HFFc6 (cell line): ENCODE measurements at regions not wholly inside any gene's neighbourhood (a gene's known extent, or its start where the extent isn't known, plus 50 kb on each side); places are given as distances from the start of the nearest gene placed in this dataset.

Experiments
- DNase-seq: peaks from one replicate; pipeline ENCODE4 v3.0.0-alpha.2; 2018
- H3K27ac Mint-ChIP-seq: 2 replicates; pipeline ENCODE4 v1.8.0; 2020; ENCODE audit warnings: mild to moderate bottlenecking, mixed read lengths
- H3K27me3 Mint-ChIP-seq: 2 replicates; pipeline ENCODE4 v1.8.0; 2021; ENCODE audit warnings: mild to moderate bottlenecking, moderate library complexity, mixed read lengths; ENCODE audit not compliant: insufficient read depth
- H3K36me3 Mint-ChIP-seq: 2 replicates; pipeline ENCODE4 v1.8.0; 2021; ENCODE audit warnings: low read depth, mixed read lengths
- H3K4me1 Mint-ChIP-seq: 2 replicates; pipeline ENCODE4 v1.8.0; 2020; ENCODE audit warnings: low read depth, mixed read lengths
- H3K4me3 Mint-ChIP-seq: 2 replicates; pipeline ENCODE4 v1.8.0; 2020; ENCODE audit warnings: mild to moderate bottlenecking, moderate library complexity, mixed read lengths
- H3K9me3 Mint-ChIP-seq: 2 replicates; pipeline ENCODE4 v1.8.0; 2020; ENCODE audit warnings: mild to moderate bottlenecking, mixed read lengths
- TF ChIP-seq, protein P1 (sequence below): fragments of 200-600 bp; sonication (generic); IDR thresholded peaks from 2 replicates; pipeline ENCODE4 v1.5.0; 2021; ENCODE audit warnings: antibody characterized with exemption, mild to moderate bottlenecking

DNA sequence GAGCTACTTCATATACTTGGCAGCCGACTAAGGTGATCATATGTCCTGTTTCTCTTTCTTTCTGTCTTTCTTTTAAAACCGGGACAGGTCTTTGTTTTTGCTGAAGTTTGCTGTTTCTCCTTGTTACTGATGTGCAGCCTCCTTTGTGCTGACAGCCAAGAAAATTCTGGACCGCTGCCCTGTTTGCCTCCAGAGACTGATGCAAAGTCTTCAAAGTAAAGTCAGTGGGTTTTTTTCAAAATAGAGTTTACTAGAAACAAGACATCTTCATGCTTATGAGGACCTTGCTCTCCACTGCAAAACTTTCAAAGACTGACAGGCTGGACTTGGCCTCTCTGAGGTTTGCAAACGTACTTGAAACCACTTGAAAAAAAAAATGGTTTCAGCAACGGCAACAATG, 510.5 kb upstream of the MAP3K7 start:
- TF ChIP-seq, protein P1, sequence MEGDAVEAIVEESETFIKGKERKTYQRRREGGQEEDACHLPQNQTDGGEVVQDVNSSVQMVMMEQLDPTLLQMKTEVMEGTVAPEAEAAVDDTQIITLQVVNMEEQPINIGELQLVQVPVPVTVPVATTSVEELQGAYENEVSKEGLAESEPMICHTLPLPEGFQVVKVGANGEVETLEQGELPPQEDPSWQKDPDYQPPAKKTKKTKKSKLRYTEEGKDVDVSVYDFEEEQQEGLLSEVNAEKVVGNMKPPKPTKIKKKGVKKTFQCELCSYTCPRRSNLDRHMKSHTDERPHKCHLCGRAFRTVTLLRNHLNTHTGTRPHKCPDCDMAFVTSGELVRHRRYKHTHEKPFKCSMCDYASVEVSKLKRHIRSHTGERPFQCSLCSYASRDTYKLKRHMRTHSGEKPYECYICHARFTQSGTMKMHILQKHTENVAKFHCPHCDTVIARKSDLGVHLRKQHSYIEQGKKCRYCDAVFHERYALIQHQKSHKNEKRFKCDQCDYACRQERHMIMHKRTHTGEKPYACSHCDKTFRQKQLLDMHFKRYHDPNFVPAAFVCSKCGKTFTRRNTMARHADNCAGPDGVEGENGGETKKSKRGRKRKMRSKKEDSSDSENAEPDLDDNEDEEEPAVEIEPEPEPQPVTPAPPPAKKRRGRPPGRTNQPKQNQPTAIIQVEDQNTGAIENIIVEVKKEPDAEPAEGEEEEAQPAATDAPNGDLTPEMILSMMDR: no peak
- H3K9me3 Mint-ChIP-seq: peaks cover 44% of the 10 kb centered on the region
- no peak for DNase-seq
- H3K27ac Mint-ChIP-seq: no peak overlapping the region
- no peaks in the 10 kb centered on the region for H3K4me1 Mint-ChIP-seq
- H3K27me3 Mint-ChIP-seq: peaks cover 2% of the 10 kb centered on the region
- H3K36me3 Mint-ChIP-seq: no peaks in the 10 kb centered on the region
- no peak overlapping the region for H3K4me3 Mint-ChIP-seq

DNA sequence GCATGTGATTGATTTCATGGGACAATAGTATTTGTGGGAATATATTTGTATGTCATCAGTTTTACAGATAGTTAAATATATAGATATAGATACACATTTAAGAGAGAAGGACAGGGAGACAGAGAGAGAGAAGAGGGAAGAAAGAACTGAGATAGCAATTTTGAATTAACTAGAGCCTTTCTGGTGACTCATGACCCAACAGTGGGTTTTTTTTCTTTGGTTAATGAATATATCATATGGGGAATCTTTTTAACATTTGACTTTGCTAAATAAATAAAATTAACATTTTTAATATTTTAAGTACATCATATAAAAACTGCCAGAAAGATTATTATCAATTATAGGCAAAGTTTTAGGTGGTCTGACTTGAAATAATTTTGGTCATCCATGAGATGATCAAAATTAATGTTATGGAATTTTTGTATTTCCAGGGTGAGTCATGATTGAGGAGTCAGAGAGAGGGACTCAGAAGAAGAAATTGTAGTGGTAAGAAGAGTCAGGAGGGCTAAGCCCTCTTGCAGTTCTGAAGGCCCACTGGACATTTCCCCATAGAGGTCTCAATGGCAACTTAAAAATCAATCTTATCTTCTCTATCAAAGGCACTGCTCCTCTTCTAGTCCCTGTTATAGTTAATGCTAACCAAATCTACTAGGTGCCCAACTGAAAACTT, 508.1 kb upstream of the MAP3K7 start:
- DNase-seq: no peak
- Mint-ChIP-seq H3K27ac (no peak overlapping the region), H3K4me1 (no peaks in the 10 kb centered on the region), H3K9me3 (peaks cover 52% of the 10 kb centered on the region), H3K4me3 (no peak overlapping the region), H3K36me3 (no peaks in the 10 kb centered on the region), H3K27me3 (peaks cover 2% of the 10 kb centered on the region)
- TF ChIP-seq, protein P1: no peak

DNA sequence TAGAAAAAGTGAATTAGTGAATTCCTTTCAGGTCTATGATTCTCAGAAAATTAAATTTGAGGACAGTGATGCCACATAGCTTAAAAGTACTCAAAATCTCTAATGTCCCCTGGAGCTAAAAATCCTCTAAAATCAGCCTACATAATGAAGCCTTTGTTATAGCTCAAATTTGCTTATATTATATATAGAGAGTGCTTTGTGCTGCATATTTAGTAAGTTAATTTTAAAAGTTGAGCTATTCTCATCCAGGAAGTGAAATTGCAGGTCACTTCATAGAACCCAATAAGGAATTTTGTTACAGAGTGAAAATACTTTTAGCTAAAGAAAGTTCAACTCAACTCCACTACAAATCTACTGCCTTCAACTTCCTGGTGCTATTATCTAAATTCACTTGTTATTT, 507.5 kb upstream of the MAP3K7 start:
- peaks cover 48% of the 10 kb centered on the region for H3K9me3 Mint-ChIP-seq

DNA sequence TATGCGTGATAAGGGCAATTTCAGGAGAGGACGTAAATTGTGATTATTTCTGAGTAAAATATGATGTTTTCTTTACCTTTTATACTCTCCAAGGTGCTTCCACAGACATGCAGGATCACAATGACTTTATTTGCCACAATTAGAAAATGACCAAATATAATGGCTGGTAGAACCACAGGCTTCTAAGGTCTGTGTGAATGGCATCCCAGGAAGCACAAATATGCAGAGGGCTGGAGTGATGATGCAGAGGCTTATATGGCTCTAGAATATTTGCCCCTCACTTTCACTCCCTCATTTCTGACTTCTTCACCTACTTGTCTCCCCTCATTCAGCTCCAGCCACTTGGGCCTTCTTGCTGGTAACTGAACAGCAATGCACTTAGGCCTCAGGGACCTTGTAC, 502.1 kb upstream of the MAP3K7 start:
- Mint-ChIP-seq H3K4me3 (no peak overlapping the region), H3K27me3 (no peaks in the 10 kb centered on the region; the same call in 1 of the 2 replicates)

More for the DNA sequence above, 507.5 kb upstream of the MAP3K7 start:
- DNase-seq: no peak
- H3K27me3 Mint-ChIP-seq: peaks cover under 1% of the 10 kb centered on the region
- H3K27ac Mint-ChIP-seq: no peak overlapping the region
- no peak overlapping the region for H3K4me3 Mint-ChIP-seq
- TF ChIP-seq, protein P1: no peak
- no peaks in the 10 kb centered on the region for H3K4me1 Mint-ChIP-seq
- H3K36me3 Mint-ChIP-seq: no peaks in the 10 kb centered on the region

DNA sequence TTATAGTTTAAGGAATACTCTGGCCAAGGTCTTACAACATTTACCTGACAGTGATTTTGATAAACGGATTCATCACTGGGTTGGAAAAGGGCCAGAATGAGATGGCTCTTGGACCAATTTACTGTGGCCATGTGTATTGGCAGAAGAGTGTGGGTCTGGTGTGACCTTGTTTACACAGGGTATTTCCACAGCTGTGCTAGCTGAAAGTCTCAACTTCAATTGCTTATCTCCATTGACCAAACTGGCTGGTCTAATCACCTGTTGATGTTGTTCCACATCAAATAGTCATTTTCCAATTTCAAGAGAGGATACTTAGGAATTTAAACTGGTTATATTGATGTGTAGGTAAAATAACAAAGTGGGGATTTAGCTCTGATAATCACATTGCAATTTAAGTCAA, 501.6 kb upstream of the MAP3K7 start:
- H3K9me3 Mint-ChIP-seq: peaks cover 17% of the 10 kb centered on the region
- no peak for DNase-seq
- H3K27ac Mint-ChIP-seq: no peak overlapping the region
- TF ChIP-seq, protein P1: no peak
- no peaks in the 10 kb centered on the region for H3K4me1 Mint-ChIP-seq
- no peaks in the 10 kb centered on the region for H3K36me3 Mint-ChIP-seq
- no peaks in the 10 kb centered on the region for H3K27me3 Mint-ChIP-seq
- no peak overlapping the region for H3K4me3 Mint-ChIP-seq

More for the DNA sequence above, 502.1 kb upstream of the MAP3K7 start:
- DNase-seq: no peak
- Mint-ChIP-seq H3K9me3 (peaks cover 21% of the 10 kb centered on the region), H3K36me3 (no peaks in the 10 kb centered on the region), H3K27ac (no peak overlapping the region), H3K4me1 (no peaks in the 10 kb centered on the region)
- TF ChIP-seq, protein P1: no peak
